ENCODE measurements at regions not wholly inside any gene's neighbourhood (a gene's known extent, or its start where the extent isn't known, plus 50 kb on each side); places are given as distances from the start of the nearest gene placed in this dataset.

GRCh38 chr6:50442531-50443040 is 270.7 kb upstream of the TFAP2D start:
- TF ChIP-seq, protein P1, sequence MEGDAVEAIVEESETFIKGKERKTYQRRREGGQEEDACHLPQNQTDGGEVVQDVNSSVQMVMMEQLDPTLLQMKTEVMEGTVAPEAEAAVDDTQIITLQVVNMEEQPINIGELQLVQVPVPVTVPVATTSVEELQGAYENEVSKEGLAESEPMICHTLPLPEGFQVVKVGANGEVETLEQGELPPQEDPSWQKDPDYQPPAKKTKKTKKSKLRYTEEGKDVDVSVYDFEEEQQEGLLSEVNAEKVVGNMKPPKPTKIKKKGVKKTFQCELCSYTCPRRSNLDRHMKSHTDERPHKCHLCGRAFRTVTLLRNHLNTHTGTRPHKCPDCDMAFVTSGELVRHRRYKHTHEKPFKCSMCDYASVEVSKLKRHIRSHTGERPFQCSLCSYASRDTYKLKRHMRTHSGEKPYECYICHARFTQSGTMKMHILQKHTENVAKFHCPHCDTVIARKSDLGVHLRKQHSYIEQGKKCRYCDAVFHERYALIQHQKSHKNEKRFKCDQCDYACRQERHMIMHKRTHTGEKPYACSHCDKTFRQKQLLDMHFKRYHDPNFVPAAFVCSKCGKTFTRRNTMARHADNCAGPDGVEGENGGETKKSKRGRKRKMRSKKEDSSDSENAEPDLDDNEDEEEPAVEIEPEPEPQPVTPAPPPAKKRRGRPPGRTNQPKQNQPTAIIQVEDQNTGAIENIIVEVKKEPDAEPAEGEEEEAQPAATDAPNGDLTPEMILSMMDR (conservative IDR thresholded peaks at IDR 0.05; ENCODE audit: low read depth, low read length): no peak
- TF ChIP-seq RAD21 (IDR thresholded peaks at IDR 0.05; ENCODE audit: low read length) (no peak), POLR2A (IDR thresholded peaks at IDR 0.05; ENCODE audit: low read depth, low read length) (no peak), MXI1 (IDR thresholded peaks at IDR 0.05; ENCODE audit: borderline replicate concordance, low read depth, low read length) (no peak), RCOR1 (IDR thresholded peaks at IDR 0.05; ENCODE audit: insufficient replicate concordance, low read length) (no peak), MAFK (IDR thresholded peaks at IDR 0.05; ENCODE audit: low read depth, low read length) (no peak), SMC3 (IDR thresholded peaks at IDR 0.05; ENCODE audit: low read depth, low read length) (no peak), FOS (IDR thresholded peaks at IDR 0.05; ENCODE audit: low read depth, low read length) (no peak), CEBPB (IDR thresholded peaks at IDR 0.05; ENCODE audit: low read depth, low read length) (no peak), BHLHE40 (IDR thresholded peaks at IDR 0.05; ENCODE audit: low read depth, low read length) (no peak), RFX5 (IDR thresholded peaks at IDR 0.05; ENCODE audit: low read depth, low read length) (no peak)
- TF ChIP-seq, protein P2, sequence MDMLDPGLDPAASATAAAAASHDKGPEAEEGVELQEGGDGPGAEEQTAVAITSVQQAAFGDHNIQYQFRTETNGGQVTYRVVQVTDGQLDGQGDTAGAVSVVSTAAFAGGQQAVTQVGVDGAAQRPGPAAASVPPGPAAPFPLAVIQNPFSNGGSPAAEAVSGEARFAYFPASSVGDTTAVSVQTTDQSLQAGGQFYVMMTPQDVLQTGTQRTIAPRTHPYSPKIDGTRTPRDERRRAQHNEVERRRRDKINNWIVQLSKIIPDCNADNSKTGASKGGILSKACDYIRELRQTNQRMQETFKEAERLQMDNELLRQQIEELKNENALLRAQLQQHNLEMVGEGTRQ (IDR thresholded peaks at IDR 0.05; ENCODE audit: low read depth, low read length): no peak
